ENCODE measurements at regions not wholly inside any gene's neighbourhood (a gene's known extent, or its start where the extent isn't known, plus 50 kb on each side); places are given as distances from the start of the nearest gene placed in this dataset.

- TF ChIP-seq ZBTB38 (CRISPR knock-in tag; IDR thresholded peaks at IDR 0.05) (no peak), CTCF (CRISPR knock-in tag; IDR thresholded peaks at IDR 0.05) (no peak), HBP1 (CRISPR knock-in tag; IDR thresholded peaks at IDR 0.05; ENCODE audit: low read depth) (no peak), ZBTB21 (CRISPR knock-in tag; IDR thresholded peaks at IDR 0.05) (no peak), PHF8 (CRISPR knock-in tag; IDR thresholded peaks at IDR 0.05) (no peak), DPF2 (CRISPR knock-in tag; IDR thresholded peaks at IDR 0.05; ENCODE audit: borderline replicate concordance, low read depth) (no peak)
Observed at GRCh38 chr17:79152110-79152509, 77.5 kb downstream of the ENGASE start.

All from HepG2 (cell line).